ENCODE measurements at regions not wholly inside any gene's neighbourhood (a gene's known extent, or its start where the extent isn't known, plus 50 kb on each side); places are given as distances from the start of the nearest gene placed in this dataset.

DNA sequence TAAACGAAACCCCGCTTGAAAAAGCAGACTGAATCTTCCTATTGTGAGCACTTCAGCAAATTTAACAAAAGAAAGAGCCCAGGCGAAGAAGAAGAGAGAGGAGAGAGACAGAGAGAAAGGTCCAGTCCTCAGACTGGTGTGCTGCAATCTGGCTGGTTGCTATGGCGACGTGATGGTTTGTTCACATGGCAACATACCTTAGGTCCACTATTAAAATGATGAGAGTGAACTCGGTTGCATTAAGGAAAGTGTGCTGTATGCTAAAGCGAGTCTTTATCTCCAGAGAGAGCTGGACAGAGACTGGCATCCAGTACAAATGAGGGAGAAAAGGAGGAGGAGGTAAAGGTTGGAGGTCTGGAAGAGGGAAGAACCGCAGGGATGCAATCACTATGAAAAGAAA, 271.8 kb upstream of the ZFHX3 start:
- Histone ChIP-seq H3K9me3 (no peaks in the 10 kb centered on the region), H3K4me1 (no peaks in the 10 kb centered on the region), H3K36me3 (no peaks in the 10 kb centered on the region), H3K4me3 (no peak overlapping the region), H3K27ac (no peak overlapping the region), H3K27me3 (no peaks in the 10 kb centered on the region)
- WGBS, 4 donors, result 87 to 91% (median 90%) methylated on average over 8 of the region's 8 CpGs
- DNase-seq (no peak), ATAC-seq (no peak)
- intact Hi-C loops (cut with DNase I), result no loop called here
- no peak for TF ChIP-seq POLR2A (IDR thresholded peaks at IDR 0.05)
- no peak for TF ChIP-seq CTCF (IDR thresholded peaks at IDR 0.05)

DNA sequence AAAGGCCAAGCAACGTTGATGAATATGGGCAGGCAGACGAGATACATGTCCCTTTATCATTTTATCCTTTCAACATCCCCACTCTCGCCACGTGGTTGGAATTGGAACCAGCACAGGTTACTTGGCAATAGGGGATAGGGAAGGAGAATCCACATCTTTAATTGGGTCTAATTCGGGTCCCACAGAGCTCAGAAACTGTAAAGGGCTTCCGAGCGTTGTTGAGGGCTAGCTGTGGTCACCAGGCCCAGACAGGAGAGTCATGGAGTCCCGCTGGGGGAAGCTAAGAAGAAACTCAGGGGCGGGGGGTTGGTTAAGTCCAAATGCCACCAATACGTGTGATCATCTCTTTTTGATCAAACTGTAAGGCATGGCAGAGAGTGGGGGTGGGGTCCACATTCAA, 271.3 kb upstream of the ZFHX3 start:
- no peak for DNase-seq
- no peaks in the 10 kb centered on the region for H3K36me3 ChIP-seq
- no peak overlapping the region for H3K27ac ChIP-seq
- no peak overlapping the region for H3K4me3 ChIP-seq
- 72 to 88% (median 78%) methylated on average over 10 of the region's 10 CpGs for WGBS, 4 donors
- TF ChIP-seq CTCF (IDR thresholded peaks at IDR 0.05) (no peak), POLR2A (IDR thresholded peaks at IDR 0.05) (no peak)
- H3K9me3 ChIP-seq, result no peaks in the 10 kb centered on the region
- H3K4me1 ChIP-seq, result no peaks in the 10 kb centered on the region
- H3K27me3 ChIP-seq, result no peaks in the 10 kb centered on the region
- intact Hi-C loops (cut with DNase I), result no loop called here
- no peak for ATAC-seq

GRCh38 chr16:73317321-73317857, 269.5 kb upstream of the ZFHX3 start:
- no peak overlapping the region for H3K4me3 ChIP-seq
- no peak for ATAC-seq
- no peak for DNase-seq
- H3K4me1 ChIP-seq, result no peaks in the 10 kb centered on the region
- no peaks in the 10 kb centered on the region for H3K27me3 ChIP-seq
- intact Hi-C loops (cut with DNase I), result no loop called here
- no peak overlapping the region for H3K27ac ChIP-seq
- whole genome bisulfite sequencing, 4 donors, result 88 to 93% (median 92%) methylated on average over 12 of the region's 12 CpGs
- H3K9me3 ChIP-seq, result no peaks in the 10 kb centered on the region
- TF ChIP-seq POLR2A (IDR thresholded peaks at IDR 0.05) (no peak), CTCF (IDR thresholded peaks at IDR 0.05) (no peak)
- H3K36me3 ChIP-seq, result no peaks in the 10 kb centered on the region

GRCh38 chr16:73315645-73316044, 267.7 kb upstream of the ZFHX3 start:
- intact Hi-C loops (cut with DNase I), result no loop called here
- ATAC-seq (no peak), DNase-seq (no peak)
- Histone ChIP-seq H3K36me3 (no peaks in the 10 kb centered on the region), H3K4me1 (no peaks in the 10 kb centered on the region), H3K9me3 (no peaks in the 10 kb centered on the region), H3K4me3 (no peak overlapping the region), H3K27me3 (no peaks in the 10 kb centered on the region), H3K27ac (no peak overlapping the region)
- TF ChIP-seq CTCF (IDR thresholded peaks at IDR 0.05) (no peak), POLR2A (IDR thresholded peaks at IDR 0.05) (no peak)
- 65 to 79% (median 70%) methylated on average over 7 of the region's 7 CpGs for WGBS, 4 donors
